ENCODE measurements at regions not wholly inside any gene's neighbourhood (a gene's known extent, or its start where the extent isn't known, plus 50 kb on each side); places are given as distances from the start of the nearest gene placed in this dataset.

DNA sequence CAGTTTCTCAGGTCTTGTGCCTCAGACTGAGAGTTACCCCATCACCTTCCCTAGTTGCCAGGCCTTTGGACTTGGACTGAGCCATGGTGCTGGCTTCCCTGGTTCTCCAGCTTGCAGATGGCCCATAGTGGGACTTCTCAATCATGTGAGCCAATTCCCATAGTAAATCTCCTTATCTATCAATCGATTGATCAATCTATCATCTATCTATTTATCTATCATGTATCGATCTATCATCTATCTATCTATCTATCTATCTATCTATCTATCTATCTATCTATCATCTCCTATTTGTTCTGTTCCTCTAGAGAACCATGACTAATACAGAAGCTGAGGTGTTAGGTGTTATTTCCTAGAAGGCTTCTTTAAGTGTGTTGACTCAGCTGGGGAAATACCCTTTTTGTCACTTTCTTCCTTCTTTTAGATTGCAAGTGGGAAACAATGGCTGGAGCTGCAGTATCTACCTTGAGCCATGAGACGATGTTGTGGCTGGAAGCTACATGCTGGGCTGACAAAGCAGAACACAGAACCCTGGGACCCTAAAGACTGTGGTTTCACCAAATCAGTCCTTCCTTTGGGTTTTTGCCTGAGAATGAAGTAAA is 234.7 kb upstream of the GLI3 start:
- H3K4me1 ChIP-seq: no peaks in the 10 kb centered on the region
- DNase-seq (no peak), ATAC-seq (no peak)
- no peak overlapping the region for H3K4me3 ChIP-seq
- intact Hi-C loops (cut with DNase I): no loop called here
- no peaks in the 10 kb centered on the region for H3K27me3 ChIP-seq
- no peaks in the 10 kb centered on the region for H3K36me3 ChIP-seq (replicated peaks in 1 of 2; ENCODE audit: insufficient read depth in 1 of 2, low read depth in 2 of 2)
- WGBS, 2 donors: 58 to 72% methylated on average over 3 of the region's 3 CpGs
- H3K27ac ChIP-seq: no peak overlapping the region
- no peak for TF ChIP-seq POLR2A (IDR thresholded peaks at IDR 0.05)
- TF ChIP-seq, protein P1, sequence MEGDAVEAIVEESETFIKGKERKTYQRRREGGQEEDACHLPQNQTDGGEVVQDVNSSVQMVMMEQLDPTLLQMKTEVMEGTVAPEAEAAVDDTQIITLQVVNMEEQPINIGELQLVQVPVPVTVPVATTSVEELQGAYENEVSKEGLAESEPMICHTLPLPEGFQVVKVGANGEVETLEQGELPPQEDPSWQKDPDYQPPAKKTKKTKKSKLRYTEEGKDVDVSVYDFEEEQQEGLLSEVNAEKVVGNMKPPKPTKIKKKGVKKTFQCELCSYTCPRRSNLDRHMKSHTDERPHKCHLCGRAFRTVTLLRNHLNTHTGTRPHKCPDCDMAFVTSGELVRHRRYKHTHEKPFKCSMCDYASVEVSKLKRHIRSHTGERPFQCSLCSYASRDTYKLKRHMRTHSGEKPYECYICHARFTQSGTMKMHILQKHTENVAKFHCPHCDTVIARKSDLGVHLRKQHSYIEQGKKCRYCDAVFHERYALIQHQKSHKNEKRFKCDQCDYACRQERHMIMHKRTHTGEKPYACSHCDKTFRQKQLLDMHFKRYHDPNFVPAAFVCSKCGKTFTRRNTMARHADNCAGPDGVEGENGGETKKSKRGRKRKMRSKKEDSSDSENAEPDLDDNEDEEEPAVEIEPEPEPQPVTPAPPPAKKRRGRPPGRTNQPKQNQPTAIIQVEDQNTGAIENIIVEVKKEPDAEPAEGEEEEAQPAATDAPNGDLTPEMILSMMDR (IDR thresholded peaks at IDR 0.05): no peak
- H3K9me3 ChIP-seq: no peaks in the 10 kb centered on the region

DNA sequence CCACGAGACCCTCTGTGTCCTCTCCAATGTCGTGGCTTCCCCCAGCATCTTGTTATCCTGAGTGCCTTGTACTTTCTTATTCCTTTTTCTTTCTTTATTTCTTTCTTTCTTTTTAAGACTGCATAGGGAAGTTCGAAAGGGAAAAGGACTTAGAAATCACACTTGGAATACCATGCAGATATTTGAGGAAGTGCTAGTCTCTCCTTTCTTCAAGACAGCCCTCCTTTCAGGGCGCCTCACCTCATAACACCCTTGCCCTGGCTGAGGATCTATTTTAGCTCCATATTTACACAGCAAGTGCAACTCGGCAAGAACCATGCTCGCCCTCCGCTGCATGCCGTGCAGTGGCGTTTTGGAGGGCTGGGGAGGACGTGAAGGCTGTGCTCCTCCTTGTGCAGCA is 232.3 kb upstream of the GLI3 start:
- Histone ChIP-seq H3K27ac (no peak overlapping the region), H3K4me3 (no peak overlapping the region), H3K36me3 (replicated peaks in 1 of 2; ENCODE audit: insufficient read depth in 1 of 2, low read depth in 2 of 2) (no peaks in the 10 kb centered on the region), H3K9me3 (no peaks in the 10 kb centered on the region), H3K4me1 (no peaks in the 10 kb centered on the region), H3K27me3 (no peaks in the 10 kb centered on the region)
- WGBS, 2 donors: 54 to 60% methylated on average over 10 of the region's 10 CpGs
- TF ChIP-seq POLR2A (IDR thresholded peaks at IDR 0.05): no peak
- TF ChIP-seq, protein P1 (IDR thresholded peaks at IDR 0.05): no peak
- ATAC-seq (no peak), DNase-seq (no peak)
- intact Hi-C loops (cut with DNase I): no loop called here

DNA sequence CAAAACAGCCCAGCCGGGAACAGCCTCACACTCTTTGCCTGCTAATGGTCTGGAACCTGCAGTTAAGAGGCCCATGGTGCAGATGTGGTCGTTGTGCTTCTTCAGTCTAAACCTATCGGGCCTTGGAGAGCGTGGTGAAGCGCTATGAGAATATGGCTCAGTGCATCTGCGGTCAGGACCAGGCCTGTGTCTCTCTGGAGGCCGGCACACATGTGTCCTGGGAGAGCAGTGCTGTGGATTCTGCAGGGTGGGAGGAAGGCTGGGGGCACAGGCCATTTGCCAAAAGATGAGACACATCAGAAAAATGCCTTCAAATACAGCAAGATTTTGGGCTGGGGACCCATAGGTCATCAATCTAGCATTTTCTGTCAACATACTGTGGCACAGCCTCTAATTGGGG is 231.5 kb upstream of the GLI3 start:
- WGBS, 2 donors: 60 to 68% methylated on average over 7 of the region's 7 CpGs
- H3K27ac ChIP-seq: no peak overlapping the region
- H3K27me3 ChIP-seq: no peaks in the 10 kb centered on the region
- ATAC-seq (no peak), DNase-seq (no peak)
- H3K4me3 ChIP-seq: no peak overlapping the region
- TF ChIP-seq, protein P1 (IDR thresholded peaks at IDR 0.05): no peak
- no peak for TF ChIP-seq POLR2A (IDR thresholded peaks at IDR 0.05)
- no peaks in the 10 kb centered on the region for H3K4me1 ChIP-seq
- H3K36me3 ChIP-seq (replicated peaks in 1 of 2; ENCODE audit: insufficient read depth in 1 of 2, low read depth in 2 of 2): no peaks in the 10 kb centered on the region
- no peaks in the 10 kb centered on the region for H3K9me3 ChIP-seq
- intact Hi-C loops (cut with DNase I): no loop called here

DNA sequence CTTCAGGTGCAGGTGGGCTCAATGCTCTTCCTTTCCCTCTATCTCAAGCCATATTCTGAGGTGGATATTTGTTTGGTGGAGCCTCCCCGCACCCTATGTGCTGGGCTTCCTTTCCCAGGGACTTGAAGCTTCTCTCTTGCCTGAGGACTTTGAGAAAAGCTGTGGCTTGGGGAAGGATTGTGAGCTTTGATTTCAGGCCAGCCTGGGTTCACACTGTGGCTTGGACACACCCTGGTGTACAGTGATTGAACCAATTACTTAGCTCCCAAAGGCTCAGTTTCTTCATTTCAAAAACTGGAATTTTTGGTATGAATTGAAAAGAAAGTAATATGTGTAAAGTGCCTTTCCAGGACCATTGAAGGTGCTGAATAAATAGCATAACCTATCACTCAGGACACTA is 224.5 kb upstream of the GLI3 start:
- 47 to 89% methylated on average over 1 of the region's 1 CpG for WGBS, 2 donors
- Histone ChIP-seq H3K4me1 (no peaks in the 10 kb centered on the region), H3K27ac (no peak overlapping the region), H3K36me3 (replicated peaks in 1 of 2; ENCODE audit: insufficient read depth in 1 of 2, low read depth in 2 of 2) (no peaks in the 10 kb centered on the region), H3K9me3 (no peaks in the 10 kb centered on the region), H3K4me3 (no peak overlapping the region), H3K27me3 (no peaks in the 10 kb centered on the region)
- intact Hi-C loops (cut with DNase I): no loop called here
- ATAC-seq: no peak
- no peak for TF ChIP-seq POLR2A (IDR thresholded peaks at IDR 0.05)
- TF ChIP-seq, protein P1 (IDR thresholded peaks at IDR 0.05): no peak
- DNase-seq: no peak

DNA sequence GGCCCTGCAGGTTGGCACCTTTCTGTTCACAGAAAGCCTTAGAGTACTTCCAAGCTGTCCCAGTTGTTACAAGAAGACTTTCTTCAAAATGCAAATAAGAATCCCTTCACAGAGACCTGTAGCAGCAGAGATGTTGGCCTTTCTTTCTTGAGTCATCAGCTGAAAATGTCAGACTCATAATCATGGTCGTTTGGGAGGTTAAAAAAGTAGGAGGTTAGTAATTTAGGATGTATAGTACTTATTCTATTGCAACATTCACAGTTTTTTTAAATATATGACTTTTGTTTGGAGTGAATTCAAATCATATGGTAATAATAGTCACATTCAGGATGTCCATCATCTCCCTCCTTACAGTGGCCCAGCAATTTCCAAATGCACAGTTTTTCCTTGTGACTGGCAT is 223.9 kb upstream of the GLI3 start:
- WGBS, 2 donors: 16 to 23% methylated on average over 1 of the region's 1 CpG
- intact Hi-C loops (cut with DNase I): no loop called here
- Histone ChIP-seq H3K9me3 (no peaks in the 10 kb centered on the region), H3K27me3 (no peaks in the 10 kb centered on the region), H3K27ac (no peak overlapping the region), H3K4me3 (no peak overlapping the region), H3K36me3 (replicated peaks in 1 of 2; ENCODE audit: insufficient read depth in 1 of 2, low read depth in 2 of 2) (no peaks in the 10 kb centered on the region), H3K4me1 (no peaks in the 10 kb centered on the region)
- TF ChIP-seq POLR2A (IDR thresholded peaks at IDR 0.05): no peak
- TF ChIP-seq, protein P1 (IDR thresholded peaks at IDR 0.05): no peak
- DNase-seq: no peak
- no peak for ATAC-seq

Data from body of pancreas (tissue), 4 donors.